Neutrophil (primary cell): ENCODE measurements at regions not wholly inside any gene's neighbourhood (a gene's known extent, or its start where the extent isn't known, plus 50 kb on each side); places are given as distances from the start of the nearest gene placed in this dataset.
"Not testable (repeated sequence)": the region's sequence is repeated elsewhere in the genome, so short reads cannot be mapped to it uniquely, and the experiment has no call there.

ENCODE experiments used
- H3K27ac ChIP-seq: fragments of 200-600 bp; sonication (generic); 2 replicates; pipeline ENCODE4 v1.5.1; 2016; ENCODE audit warnings: mild to moderate bottlenecking, moderate library complexity
- H3K27me3 ChIP-seq: fragments of 200-600 bp; sonication (generic); 2 replicates; pipeline ENCODE4 v1.6.0; 2016; ENCODE audit warnings: mild to moderate bottlenecking
- H3K36me3 ChIP-seq: fragments of 200-600 bp; sonication (generic); 2 replicates; pipeline ENCODE4 v1.5.1; 2017
- H3K4me1 ChIP-seq, 2 experiments: fragments of 200-600 bp in 1 of 2; sonication (generic) in 1 of 2; 1 replicate in 1 of 2; 2 replicates in 1 of 2; pipeline versions ENCODE4 v1.5.1 to v1.6.1; 2013 to 2016; ENCODE audit warnings: low read depth in 1 of 2, low read length in 1 of 2, mild to moderate bottlenecking in 1 of 2, moderate library complexity in 1 of 2; ENCODE audit not compliant: control insufficient read depth in 1 of 2, insufficient read depth in 1 of 2
- H3K4me3 ChIP-seq, 2 experiments: fragments of 200-600 bp in 1 of 2; sonication (generic) in 1 of 2; 1 replicate in 1 of 2; 2 replicates in 1 of 2; pipeline ENCODE4 v1.5.1; 2013 to 2016; ENCODE audit warnings: low read depth in 1 of 2, low read length in 1 of 2, mild to moderate bottlenecking in 1 of 2, moderate library complexity in 1 of 2
- H3K9me3 ChIP-seq: fragments of 200-600 bp; sonication (generic); 2 replicates; pipeline ENCODE4 v1.5.1; 2016
- CTCF ChIP-seq: fragments of 200-600 bp; sonication (generic); IDR thresholded peaks from 2 replicates; pipeline ENCODE4 v1.5.1; 2016; ENCODE audit warnings: antibody characterized with exemption

- Histone ChIP-seq H3K36me3 (no peaks in the 10 kb centered on the region), H3K9me3 (no peaks in the 10 kb centered on the region), H3K27ac (no peak overlapping the region), H3K4me3 (no peak overlapping the region), H3K27me3 (no peaks in the 10 kb centered on the region), H3K4me1 (no peaks in the 10 kb centered on the region)
- TF ChIP-seq CTCF = no peak
Observed at GRCh38 chr13:80881034-80881433, 540.1 kb upstream of the SPRY2 start.

- Histone ChIP-seq H3K27me3 (no peaks in the 10 kb centered on the region), H3K9me3 (no peaks in the 10 kb centered on the region), H3K27ac (no peak overlapping the region), H3K4me3 (no peak overlapping the region), H3K36me3 (no peaks in the 10 kb centered on the region), H3K4me1 (peaks cover 5 to 7% of the 10 kb centered on the region in 2 experiments)
- no peak for TF ChIP-seq CTCF
Observed at GRCh38 chr13:80877944-80878241, 537.0 kb upstream of the SPRY2 start.

- no peak overlapping the region for H3K27ac ChIP-seq
Observed at GRCh38 chr13:80877209-80877943, 536.5 kb upstream of the SPRY2 start.

DNA sequence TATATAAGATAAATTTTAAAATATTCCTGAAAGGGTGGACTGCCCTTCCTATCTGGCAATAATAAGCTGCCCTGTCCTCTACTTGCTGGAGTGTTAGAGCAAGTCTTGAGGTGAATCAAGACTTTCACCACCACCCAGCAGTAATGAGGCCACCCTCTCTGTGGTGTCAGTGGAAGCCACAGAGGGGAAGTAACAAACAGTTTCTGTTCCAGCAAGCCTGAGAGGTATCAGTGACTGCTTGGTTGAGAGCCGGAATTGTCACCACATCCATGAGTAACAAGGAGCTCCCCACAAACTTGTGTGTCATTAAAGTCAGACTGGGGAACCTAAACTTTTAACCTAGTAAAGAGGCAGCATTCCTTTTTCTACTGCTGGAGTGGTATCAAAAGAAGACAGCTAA, 532.7 kb upstream of the SPRY2 start:
- no peak overlapping the region for H3K4me3 ChIP-seq
- no peak overlapping the region for H3K27ac ChIP-seq
- no peak for TF ChIP-seq CTCF
- H3K36me3 ChIP-seq = no peaks in the 10 kb centered on the region
- no peaks in the 10 kb centered on the region for H3K9me3 ChIP-seq
- H3K27me3 ChIP-seq = no peaks in the 10 kb centered on the region
- peaks cover 5 to 7% of the 10 kb centered on the region in 2 experiments for H3K4me1 ChIP-seq

More at GRCh38 chr13:80877209-80877943, 536.5 kb upstream of the SPRY2 start:
- H3K9me3 ChIP-seq = no peaks in the 10 kb centered on the region
- H3K36me3 ChIP-seq = no peaks in the 10 kb centered on the region
- peaks cover 5 to 7% of the 10 kb centered on the region in 2 experiments for H3K4me1 ChIP-seq
- H3K27me3 ChIP-seq = no peaks in the 10 kb centered on the region
- no peak for TF ChIP-seq CTCF
- H3K4me3 ChIP-seq = no peak overlapping the region

DNA sequence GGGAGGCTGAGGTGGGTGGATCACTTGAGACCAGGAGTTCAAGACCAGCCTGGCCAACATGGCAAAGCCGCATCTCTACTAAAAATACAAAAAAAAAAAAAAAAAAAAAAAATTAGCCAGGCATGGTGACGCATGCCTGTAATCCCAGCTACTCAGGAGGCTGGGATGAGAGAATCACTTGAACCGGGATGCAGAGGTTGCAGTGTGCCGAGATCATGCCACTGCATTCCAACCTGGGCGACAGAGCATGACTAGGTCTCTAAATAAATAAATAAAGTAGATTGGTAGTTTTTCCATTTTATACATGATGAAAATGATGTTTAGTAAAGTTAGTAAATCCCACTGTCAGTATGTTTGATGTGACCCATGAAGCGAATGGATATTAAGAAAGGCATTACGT, 531.0 kb upstream of the SPRY2 start:
- not testable (repeated sequence) for H3K27me3 ChIP-seq, H3K4me1 ChIP-seq, H3K9me3 ChIP-seq, H3K27ac ChIP-seq, H3K4me3 ChIP-seq, H3K36me3 ChIP-seq

- H3K9me3 ChIP-seq = no peaks in the 10 kb centered on the region
- H3K36me3 ChIP-seq = no peaks in the 10 kb centered on the region
- H3K27me3 ChIP-seq = no peaks in the 10 kb centered on the region
- no peak for TF ChIP-seq CTCF
- no peak overlapping the region for H3K27ac ChIP-seq
- H3K4me3 ChIP-seq = no peak overlapping the region
- H3K4me1 ChIP-seq = peaks cover 5 to 7% of the 10 kb centered on the region in 2 experiments
Observed at GRCh38 chr13:80871481-80871880, 530.6 kb upstream of the SPRY2 start.
